CD14-positive monocyte (primary cell): ENCODE measurements at regions not wholly inside any gene's neighbourhood (a gene's known extent, or its start where the extent isn't known, plus 50 kb on each side); places are given as distances from the start of the nearest gene placed in this dataset.

ENCODE experiments used
- DNase-seq, 3 donors: peaks; one replicate each; pipeline ENCODE4 v3.0.0-alpha.2; 2011 to 2022
- H2AFZ ChIP-seq: 2 replicates; pipeline ENCODE4 v1.6.0; 2012; ENCODE audit warnings: mild to moderate bottlenecking, low read depth, low read length, inconsistent platforms; ENCODE audit not compliant: insufficient read depth, poor library complexity, severe bottlenecking
- H3K27ac ChIP-seq, 2 donors: 1 replicate in 1 of 2; 2 replicates in 1 of 2; pipeline ENCODE4 v1.5.1; 2012 to 2013; ENCODE audit warnings: low read length in 2 of 2, control low read depth in 1 of 2, inconsistent platforms in 1 of 2, low read depth in 1 of 2, mild to moderate bottlenecking in 1 of 2
- H3K27me3 ChIP-seq, 2 donors: one replicate each; pipeline versions ENCODE4 v1.6.0 to v1.6.1; 2011 to 2013; ENCODE audit warnings: low read length in 2 of 2; ENCODE audit not compliant: control insufficient read depth in 2 of 2, insufficient read depth in 2 of 2
- H3K36me3 ChIP-seq, 2 donors: replicated peaks in 1 of 2; 1 replicate in 1 of 2; 2 replicates in 1 of 2; pipeline versions ENCODE4 v1.5.1 to v1.6.1; 2012 to 2013; ENCODE audit warnings: low read length in 2 of 2, control low read depth in 1 of 2, inconsistent platforms in 1 of 2, mild to moderate bottlenecking in 1 of 2; ENCODE audit not compliant: insufficient read depth in 2 of 2, control insufficient read depth in 1 of 2
- H3K4me1 ChIP-seq, 2 donors: 1 replicate in 1 of 2; 2 replicates in 1 of 2; pipeline versions ENCODE4 v1.5.1 to v1.6.1; 2012 to 2013; ENCODE audit warnings: low read length in 2 of 2, control low read depth in 1 of 2, inconsistent platforms in 1 of 2, mild to moderate bottlenecking in 1 of 2, moderate library complexity in 1 of 2; ENCODE audit not compliant: insufficient read depth in 2 of 2, control insufficient read depth in 1 of 2
- H3K4me2 ChIP-seq: replicated peaks from 2 replicates; pipeline ENCODE3; 2012; ENCODE audit warnings: low read length, moderate library complexity, mild to moderate bottlenecking; ENCODE audit not compliant: poor library complexity, severe bottlenecking; ENCODE audit errors: extremely low read depth
- H3K4me3 ChIP-seq, 3 experiments: fragments of 200-600 bp in 1 of 3; sonication (generic) in 1 of 3; replicated peaks in 1 of 3; 1 replicate in 2 of 3; 2 replicates in 1 of 3; pipeline ENCODE4 v1.5.1; 2011 to 2013; ENCODE audit warnings: low read length in 3 of 3, mild to moderate bottlenecking in 3 of 3, control low read depth in 2 of 3, low read depth in 2 of 3, inconsistent platforms in 1 of 3, moderate library complexity in 1 of 3
- H3K79me2 ChIP-seq: 2 replicates; pipeline ENCODE4 v1.6.0; 2012; ENCODE audit warnings: mild to moderate bottlenecking, control low read depth, inconsistent platforms, low read length, moderate library complexity; ENCODE audit not compliant: insufficient read depth
- H3K9ac ChIP-seq: 2 replicates; pipeline ENCODE4 v1.6.0; 2017; ENCODE audit warnings: low read length, mild to moderate bottlenecking; ENCODE audit not compliant: insufficient read depth, poor library complexity, severe bottlenecking
- H3K9me3 ChIP-seq, 2 donors: replicated peaks in 1 of 2; 1 replicate in 1 of 2; 2 replicates in 1 of 2; pipeline versions ENCODE4 v1.5.1 to v1.6.1; 2012 to 2013; ENCODE audit warnings: low read length in 2 of 2, control low read depth in 1 of 2; ENCODE audit not compliant: control insufficient read depth in 1 of 2, insufficient read depth in 1 of 2
- H4K20me1 ChIP-seq: 2 replicates; pipeline ENCODE4 v1.6.0; 2012; ENCODE audit warnings: mild to moderate bottlenecking, low read length, control low read depth, moderate library complexity; ENCODE audit not compliant: insufficient read depth
- H3K27ac Mint-ChIP-seq, 7 donors: one replicate each; pipeline ENCODE4 v1.8.0; 2020; ENCODE audit warnings: mild to moderate bottlenecking in 7 of 7, mixed read lengths in 7 of 7, moderate library complexity in 6 of 7, inconsistent platforms in 2 of 7
- H3K27me3 Mint-ChIP-seq, 3 donors: one replicate each; pipeline ENCODE4 v1.8.0; 2021 to 2022; ENCODE audit warnings: low read depth in 3 of 3, mild to moderate bottlenecking in 3 of 3, mixed read lengths in 3 of 3, moderate library complexity in 3 of 3, inconsistent platforms in 1 of 3
- H3K36me3 Mint-ChIP-seq, 2 donors: one replicate each; pipeline ENCODE4 v1.8.0; 2020; ENCODE audit warnings: mixed read lengths in 2 of 2, inconsistent platforms in 1 of 2, mild to moderate bottlenecking in 1 of 2
- H3K4me1 Mint-ChIP-seq: one replicate; pipeline ENCODE4 v1.8.0; 2020; ENCODE audit warnings: mild to moderate bottlenecking, mixed read lengths
- H3K4me3 Mint-ChIP-seq, 2 donors: one replicate each; pipeline ENCODE4 v1.8.0; 2020; ENCODE audit warnings: mild to moderate bottlenecking in 2 of 2, mixed read lengths in 2 of 2, moderate library complexity in 1 of 2
- H3K9me3 Mint-ChIP-seq, 7 donors: one replicate each; pipeline ENCODE4 v1.8.0; 2020 to 2022; ENCODE audit warnings: mixed read lengths in 7 of 7, mild to moderate bottlenecking in 6 of 7, moderate library complexity in 6 of 7, inconsistent platforms in 2 of 7
- CTCF ChIP-seq: fragments of 200-600 bp; IDR thresholded peaks from one replicate; pipeline ENCODE4 v1.8.0; 2022; ENCODE audit warnings: antibody characterized with exemption, mild to moderate bottlenecking
- WGBS: methylation state at CpG from one replicate; pipeline ENCODE4 v1.1.5; 2013; ENCODE audit warnings: missing lambda C conversion rate; ENCODE audit not compliant: insufficient coverage; 5-methylcytosine and 5-hydroxymethylcytosine counted together
- intact Hi-C, 2 donors: fragments of 100-400 bp; cut with micrococcal nuclease; formaldehyde crosslinking; loops; one replicate each; pipeline versions ENCODE4 v1.15.0 to v1.15.1; 2023

- peaks cover 1% of the 10 kb centered on the region for H3K4me1 Mint-ChIP-seq
- H3K4me3 ChIP-seq: no peak overlapping the region
- no peaks in the 10 kb centered on the region for H4K20me1 ChIP-seq
- H3K36me3 Mint-ChIP-seq: no peaks in the 10 kb centered on the region
- TF ChIP-seq CTCF: no peak
- H3K9me3 ChIP-seq: no peaks in the 10 kb centered on the region
- H3K36me3 ChIP-seq: no peaks in the 10 kb centered on the region
- H3K79me2 ChIP-seq: no peaks in the 10 kb centered on the region
- H3K27ac ChIP-seq: no peak overlapping the region
- H3K27ac Mint-ChIP-seq: peak overlapping the region in 1 of 7 donors; percentile 5
- 100% methylated on average over 6 of the region's 7 CpGs for WGBS
- intact Hi-C loops: no loop called here
- H2AFZ ChIP-seq: no peak overlapping the region
- H3K4me1 ChIP-seq: no peaks in the 10 kb centered on the region
- no peak overlapping the region for H3K9ac ChIP-seq
- no peak overlapping the region for H3K4me3 Mint-ChIP-seq
- H3K9me3 Mint-ChIP-seq: peaks cover 0 to 8% (median 3%) of the 10 kb centered on the region in 7 donors
- H3K4me2 ChIP-seq: no peak overlapping the region
- peaks cover 9 to 41% (median 15%) of the 10 kb centered on the region in 3 donors for H3K27me3 Mint-ChIP-seq
- no peak for DNase-seq
- H3K27me3 ChIP-seq: no peaks in the 10 kb centered on the region
Measured at GRCh38 chr21:38203229-38203628, 53.6 kb upstream of the KCNJ15 start.

- Histone ChIP-seq H3K9me3 (no peaks in the 10 kb centered on the region), H3K79me2 (no peaks in the 10 kb centered on the region), H4K20me1 (no peaks in the 10 kb centered on the region), H3K4me1 (no peaks in the 10 kb centered on the region), H3K27me3 (no peaks in the 10 kb centered on the region), H2AFZ (no peak overlapping the region), H3K4me3 (no peak overlapping the region), H3K9ac (no peak overlapping the region), H3K36me3 (no peaks in the 10 kb centered on the region), H3K27ac (no peak overlapping the region), H3K4me2 (no peak overlapping the region)
- intact Hi-C loops: no loop called here
- Mint-ChIP-seq H3K27me3 (peaks cover 12 to 38% (median 17%) of the 10 kb centered on the region in 3 donors), H3K9me3 (peaks cover 3 to 15% (median 10%) of the 10 kb centered on the region in 7 donors), H3K36me3 (no peaks in the 10 kb centered on the region), H3K4me1 (peaks cover 6% of the 10 kb centered on the region), H3K27ac (no peak overlapping the region), H3K4me3 (peak overlapping the region in 1 of 2 donors; percentile 39)
- TF ChIP-seq CTCF: no peak
- DNase-seq: no peak
- WGBS: 97% methylated on average over 5 of the region's 5 CpGs
Measured at GRCh38 chr21:38205940-38206339, 50.9 kb upstream of the KCNJ15 start.
